Caco-2 (cell line): ENCODE measurements at regions not wholly inside any gene's neighbourhood (a gene's known extent, or its start where the extent isn't known, plus 50 kb on each side); places are given as distances from the start of the nearest gene placed in this dataset.
"Not testable (repeated sequence)": the region's sequence is repeated elsewhere in the genome, so short reads cannot be mapped to it uniquely, and the experiment has no call there.

Experiments used
- BruUV-seq: library from RNA; stranded (reverse); fragments of 400-500 nt; replicated peaks from 2 replicates; lab custom pipeline; 2021; lab: Mats Ljungman, UMichigan
- CTCF ChIA-PET: fragments of 300-600 bp; sonication (Branson Sonifier 250); formaldehyde crosslinking; loops from one replicate; lab custom pipeline; 2022; ENCODE audit warnings: antibody characterized with exemption; lab: Charles Lee
- POLR2A ChIA-PET: fragments of 300-600 bp; sonication (Branson Sonifier 250); formaldehyde crosslinking; loops from one replicate; lab custom pipeline; 2022; ENCODE audit warnings: antibody characterized with exemption; lab: Charles Lee
- DNase-seq, 2 experiments: peaks; one replicate each; pipeline versions ENCODE4 v3.0.0 to v3.0.0-alpha.2; 2020 to 2022
- H3K27me3 ChIP-seq: replicated peaks from 2 replicates; pipeline ENCODE4 v1.6.0; 2011; ENCODE audit warnings: low read length; ENCODE audit not compliant: control insufficient read depth, insufficient read depth
- H3K36me3 ChIP-seq: 2 replicates; pipeline ENCODE4 v1.5.1; 2011; ENCODE audit warnings: low read length; ENCODE audit not compliant: control insufficient read depth, insufficient read depth
- H3K4me1 ChIP-seq: fragments of 250-450 bp; sonication (Bioruptor Pico); 2 replicates; pipeline ENCODE4 v1.5.1; 2020; ENCODE audit warnings: mild to moderate bottlenecking
- H3K4me3 ChIP-seq: 2 replicates; pipeline ENCODE4 v1.5.1; 2011; ENCODE audit warnings: low read depth, mild to moderate bottlenecking, control low read depth, low read length
- H3K9me3 ChIP-seq: fragments of 250-450 bp; sonication (Bioruptor Pico); 2 replicates; pipeline ENCODE4 v1.5.1; 2020; ENCODE audit warnings: mild to moderate bottlenecking, moderate library complexity
- H3K27ac Mint-ChIP-seq: one replicate; pipeline ENCODE4 v1.8.0; 2022; ENCODE audit warnings: mixed read lengths; ENCODE audit not compliant: unreplicated experiment
- H3K27me3 Mint-ChIP-seq: one replicate; pipeline ENCODE4 v1.8.0; 2022; ENCODE audit warnings: mixed read lengths; ENCODE audit not compliant: insufficient read depth, unreplicated experiment
- H3K36me3 Mint-ChIP-seq: one replicate; pipeline ENCODE4 v1.8.0; 2022; ENCODE audit warnings: mild to moderate bottlenecking, mixed read lengths; ENCODE audit not compliant: insufficient read depth, unreplicated experiment
- H3K4me1 Mint-ChIP-seq: one replicate; pipeline ENCODE4 v1.8.0; 2022; ENCODE audit warnings: low read depth, mixed read lengths; ENCODE audit not compliant: unreplicated experiment
- H3K4me3 Mint-ChIP-seq: one replicate; pipeline ENCODE4 v1.8.0; 2022; ENCODE audit warnings: mild to moderate bottlenecking, moderate library complexity, mixed read lengths; ENCODE audit not compliant: unreplicated experiment
- H3K9me3 Mint-ChIP-seq: one replicate; pipeline ENCODE4 v1.8.0; 2022; ENCODE audit warnings: mixed read lengths; ENCODE audit not compliant: unreplicated experiment
- intact Hi-C: fragments of 100-400 bp; cut with micrococcal nuclease; formaldehyde crosslinking; loops from one replicate; pipeline ENCODE4 v1.10.0; 2022; ENCODE audit not compliant: unreplicated experiment
- TF ChIP-seq, protein P1 (sequence below), 2 experiments: fragments of 200-600 bp in 1 of 2; IDR thresholded peaks; 1 replicate in 1 of 2; 2 replicates in 1 of 2; pipeline versions ENCODE4 v1.5.1 to v1.8.0; 2011 to 2022; ENCODE audit warnings: antibody characterized with exemption in 1 of 2, control low read depth in 1 of 2, inconsistent platforms in 1 of 2, low read depth in 1 of 2, low read length in 1 of 2, mild to moderate bottlenecking in 1 of 2, moderate library complexity in 1 of 2; ENCODE audit not compliant: insufficient read depth in 1 of 2, severe bottlenecking in 1 of 2, unreplicated experiment in 1 of 2

DNA sequence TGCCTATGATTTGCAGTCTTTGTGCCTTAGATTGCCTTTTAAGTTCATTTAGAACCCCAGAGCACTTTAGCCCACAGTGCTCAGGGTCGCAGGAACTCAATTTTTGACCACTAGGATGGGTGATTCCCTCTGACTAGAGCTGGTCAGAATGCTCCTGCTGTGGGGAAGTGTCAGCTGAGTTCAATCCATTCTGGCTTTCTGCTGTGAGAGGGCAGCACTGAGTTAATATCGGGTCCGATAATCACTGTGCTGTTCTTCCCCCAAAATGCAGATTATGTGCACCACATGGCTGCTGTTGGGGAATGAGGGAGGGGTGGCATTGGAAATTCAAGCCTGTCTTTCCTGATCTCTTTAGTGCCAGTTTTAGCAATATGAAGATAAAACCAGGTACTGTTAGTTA is 886.4 kb downstream of the DNAJB9 start:
- TF ChIP-seq, protein P1, sequence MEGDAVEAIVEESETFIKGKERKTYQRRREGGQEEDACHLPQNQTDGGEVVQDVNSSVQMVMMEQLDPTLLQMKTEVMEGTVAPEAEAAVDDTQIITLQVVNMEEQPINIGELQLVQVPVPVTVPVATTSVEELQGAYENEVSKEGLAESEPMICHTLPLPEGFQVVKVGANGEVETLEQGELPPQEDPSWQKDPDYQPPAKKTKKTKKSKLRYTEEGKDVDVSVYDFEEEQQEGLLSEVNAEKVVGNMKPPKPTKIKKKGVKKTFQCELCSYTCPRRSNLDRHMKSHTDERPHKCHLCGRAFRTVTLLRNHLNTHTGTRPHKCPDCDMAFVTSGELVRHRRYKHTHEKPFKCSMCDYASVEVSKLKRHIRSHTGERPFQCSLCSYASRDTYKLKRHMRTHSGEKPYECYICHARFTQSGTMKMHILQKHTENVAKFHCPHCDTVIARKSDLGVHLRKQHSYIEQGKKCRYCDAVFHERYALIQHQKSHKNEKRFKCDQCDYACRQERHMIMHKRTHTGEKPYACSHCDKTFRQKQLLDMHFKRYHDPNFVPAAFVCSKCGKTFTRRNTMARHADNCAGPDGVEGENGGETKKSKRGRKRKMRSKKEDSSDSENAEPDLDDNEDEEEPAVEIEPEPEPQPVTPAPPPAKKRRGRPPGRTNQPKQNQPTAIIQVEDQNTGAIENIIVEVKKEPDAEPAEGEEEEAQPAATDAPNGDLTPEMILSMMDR (IDR thresholded peaks at IDR 0.05; ENCODE audit: insufficient read depth in 1 of 2, low read depth in 1 of 2, low read length in 1 of 2, severe bottlenecking in 1 of 2, unreplicated experiment in 1 of 2) = no peak

DNA sequence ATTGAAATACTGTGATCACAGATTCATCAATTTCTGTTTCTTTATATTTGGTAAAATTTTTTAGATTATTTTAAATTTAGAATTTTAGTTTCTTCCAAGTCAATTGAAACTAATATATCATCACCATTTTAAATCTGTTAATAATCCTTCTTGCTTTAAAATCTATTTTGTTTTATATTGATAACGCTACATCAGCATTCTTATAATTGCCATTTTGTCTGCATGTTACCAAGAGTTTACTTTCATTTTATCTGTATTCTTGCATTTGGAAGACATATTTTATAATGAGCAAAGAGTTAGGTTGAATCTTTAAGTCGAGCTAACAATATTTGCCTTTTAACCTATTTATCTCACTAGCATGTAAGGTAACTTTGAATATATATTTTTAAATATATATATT is 890.6 kb downstream of the DNAJB9 start:
- no peaks in the 10 kb centered on the region for H3K27me3 Mint-ChIP-seq
- H3K9me3 ChIP-seq = no peaks in the 10 kb centered on the region
- DNase-seq = no peak
- no peaks in the 10 kb centered on the region for H3K4me1 ChIP-seq
- H3K27ac Mint-ChIP-seq = no peak overlapping the region
- no peaks in the 10 kb centered on the region for H3K4me1 Mint-ChIP-seq
- no peaks in the 10 kb centered on the region for H3K36me3 Mint-ChIP-seq
- H3K4me3 ChIP-seq = no peak overlapping the region
- TF ChIP-seq, protein P1 (IDR thresholded peaks at IDR 0.05; ENCODE audit: insufficient read depth in 1 of 2, low read depth in 1 of 2, low read length in 1 of 2, severe bottlenecking in 1 of 2, unreplicated experiment in 1 of 2) = no peak
- no peaks in the 10 kb centered on the region for H3K9me3 Mint-ChIP-seq
- no peak overlapping the region for H3K4me3 Mint-ChIP-seq
- no TSS peak for BruUV-seq
- no peaks in the 10 kb centered on the region for H3K27me3 ChIP-seq
- intact Hi-C loops = no loop called here
- ChIA-PET CTCF (no interaction called here), POLR2A (no interaction called here)
- no peaks in the 10 kb centered on the region for H3K36me3 ChIP-seq

More for the DNA sequence above, 886.4 kb downstream of the DNAJB9 start:
- CTCF ChIA-PET = no interaction called here
- BruUV-seq = no TSS peak
- Mint-ChIP-seq H3K4me3 (no peak overlapping the region), H3K36me3 (no peaks in the 10 kb centered on the region), H3K4me1 (no peaks in the 10 kb centered on the region), H3K27ac (no peak overlapping the region), H3K9me3 (peaks cover 39% of the 10 kb centered on the region), H3K27me3 (no peaks in the 10 kb centered on the region)
- H3K4me1 ChIP-seq = no peaks in the 10 kb centered on the region
- H3K27me3 ChIP-seq = no peaks in the 10 kb centered on the region
- DNase-seq = no peak
- POLR2A ChIA-PET = no interaction called here
- no peaks in the 10 kb centered on the region for H3K9me3 ChIP-seq
- intact Hi-C loops = no loop called here
- H3K36me3 ChIP-seq = no peaks in the 10 kb centered on the region
- no peak overlapping the region for H3K4me3 ChIP-seq

DNA sequence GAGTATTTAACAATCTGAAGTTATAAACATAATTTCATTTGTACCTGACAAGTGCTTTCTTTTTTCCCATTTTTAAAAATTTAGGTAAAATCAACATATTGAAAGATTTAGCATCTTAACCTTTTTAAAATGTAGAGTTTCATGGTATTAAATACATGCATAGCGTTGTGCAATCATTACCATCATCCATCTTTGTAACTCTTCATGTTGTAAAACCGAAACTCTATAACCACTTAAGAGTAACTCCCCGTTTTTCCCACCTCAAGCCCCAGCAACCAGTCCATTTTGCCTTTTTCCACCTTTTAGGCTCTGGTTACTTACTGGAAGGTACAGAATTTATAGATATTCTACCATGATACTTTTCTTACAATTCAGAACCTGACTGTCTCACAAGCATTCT is 892.5 kb downstream of the DNAJB9 start:
- no peaks in the 10 kb centered on the region for H3K9me3 Mint-ChIP-seq
- POLR2A ChIA-PET = no interaction called here
- intact Hi-C loops = no loop called here
- Histone ChIP-seq H3K36me3 (no peaks in the 10 kb centered on the region), H3K9me3 (no peaks in the 10 kb centered on the region), H3K4me1 (no peaks in the 10 kb centered on the region), H3K4me3 (no peak overlapping the region), H3K27me3 (no peaks in the 10 kb centered on the region)
- CTCF ChIA-PET = no interaction called here
- no peak overlapping the region for H3K4me3 Mint-ChIP-seq
- no peak overlapping the region for H3K27ac Mint-ChIP-seq
- TF ChIP-seq, protein P1 (IDR thresholded peaks at IDR 0.05; ENCODE audit: insufficient read depth in 1 of 2, low read depth in 1 of 2, low read length in 1 of 2, severe bottlenecking in 1 of 2, unreplicated experiment in 1 of 2) = no peak
- DNase-seq = no peak
- no peaks in the 10 kb centered on the region for H3K27me3 Mint-ChIP-seq
- no TSS peak for BruUV-seq
- no peaks in the 10 kb centered on the region for H3K36me3 Mint-ChIP-seq
- H3K4me1 Mint-ChIP-seq = no peaks in the 10 kb centered on the region

DNA sequence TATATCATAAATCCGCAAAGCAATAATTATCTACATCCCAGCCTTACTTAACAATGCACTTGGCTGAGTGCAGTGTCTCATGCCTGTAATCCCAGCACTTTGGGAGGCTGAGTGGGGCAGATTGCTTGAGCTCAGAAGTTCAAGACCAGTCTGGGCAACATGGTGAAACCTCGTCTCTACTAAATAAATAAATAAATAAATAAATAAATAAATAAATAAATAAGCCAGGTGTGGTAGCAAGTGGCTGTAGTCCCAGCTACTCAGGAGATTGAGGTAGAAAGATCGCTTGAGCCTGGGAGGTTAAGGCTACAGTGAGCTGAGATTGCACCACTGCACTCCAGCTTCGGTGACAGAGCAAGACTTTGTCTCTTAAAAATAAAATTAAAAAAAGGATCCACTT is 898.1 kb downstream of the DNAJB9 start:
- H3K27ac Mint-ChIP-seq, intact Hi-C loops, H3K4me1 Mint-ChIP-seq, BruUV-seq, H3K9me3 Mint-ChIP-seq, H3K27me3 ChIP-seq, H3K4me3 Mint-ChIP-seq, H3K9me3 ChIP-seq, H3K4me1 ChIP-seq, H3K36me3 Mint-ChIP-seq, CTCF ChIA-PET, H3K27me3 Mint-ChIP-seq, H3K4me3 ChIP-seq, DNase-seq, H3K36me3 ChIP-seq, POLR2A ChIA-PET: not testable (repeated sequence)
